ENCODE measurements at regions not wholly inside any gene's neighbourhood (a gene's known extent, or its start where the extent isn't known, plus 50 kb on each side); places are given as distances from the start of the nearest gene placed in this dataset.
"Not testable (repeated sequence)": the region's sequence is repeated elsewhere in the genome, so short reads cannot be mapped to it uniquely, and the experiment has no call there.

- TF ChIP-seq BACH1 (IDR thresholded peaks at IDR 0.05; ENCODE audit: low read length), result no peak
- no peak for TF ChIP-seq JUND (IDR thresholded peaks at IDR 0.05; ENCODE audit: low read length)
These were observed 1542.8 kb downstream of the TSPY10 start (continued) for GRCh38 chrY:11070250-11071113.

- FAIRE-seq; POLR2A ChIA-PET (ENCODE audit: partially characterized antibody); H3K9ac ChIP-seq (replicated peaks in 1 of 4; ENCODE audit: extremely low read depth in 1 of 4, low read depth in 3 of 4, low read length in 3 of 4); DNase-seq (ENCODE audit: low read depth in 1 of 2, low spot score in 2 of 2); H3K23me2 ChIP-seq (ENCODE audit: low read depth, low read length); H2BK15ac ChIP-seq (ENCODE audit: low read length); H2BK120ac ChIP-seq (replicated peaks; ENCODE audit: low read depth, low read length); H4K5ac ChIP-seq (ENCODE audit: insufficient read length, low read depth, low read length); H2AFZ ChIP-seq (ENCODE audit: low read length); H2AK5ac ChIP-seq (ENCODE audit: low read depth, low read length); H3K4me1 ChIP-seq (replicated peaks in 1 of 4; ENCODE audit: control insufficient read depth in 3 of 4, insufficient read depth in 4 of 4, low read length in 3 of 4); H3K36me3 ChIP-seq (ENCODE audit: control insufficient read depth in 2 of 4, insufficient read depth in 4 of 4, low read length in 3 of 4); H3K18ac ChIP-seq (ENCODE audit: extremely low read depth, low read length); H3K4me3 ChIP-seq (ENCODE audit: extremely low read depth in 1 of 4, insufficient read depth in 2 of 4, low read depth in 3 of 4, low read length in 4 of 4); H3K4me2 ChIP-seq (ENCODE audit: insufficient read depth in 1 of 2, low read depth in 2 of 2, low read length in 2 of 2); CTCF ChIA-PET (ENCODE audit: partially characterized antibody); H4K91ac ChIP-seq (replicated peaks; ENCODE audit: insufficient read length, low read length); H4K8ac ChIP-seq (ENCODE audit: extremely low read depth, insufficient read depth, low read length); H3K56ac ChIP-seq (replicated peaks; ENCODE audit: insufficient read length, low read depth, low read length); H3K79me1 ChIP-seq (ENCODE audit: low read depth, low read length); H3K27ac ChIP-seq (ENCODE audit: low read depth, low read length); H3K27me3 ChIP-seq (replicated peaks in 1 of 4; ENCODE audit: control insufficient read depth in 3 of 4, extremely low read depth in 1 of 4, insufficient read depth in 3 of 4, low read length in 3 of 4); H2BK20ac ChIP-seq (ENCODE audit: low read length); H3K23ac ChIP-seq (ENCODE audit: insufficient read length); H4K20me1 ChIP-seq (replicated peaks in 1 of 2; ENCODE audit: control insufficient read depth in 1 of 2, insufficient read depth in 2 of 2, low read length in 2 of 2); H3K4ac ChIP-seq (replicated peaks; ENCODE audit: insufficient read length, low read depth, low read length); H3K79me2 ChIP-seq (ENCODE audit: control insufficient read depth in 1 of 2, insufficient read depth in 2 of 2, low read length in 2 of 2); H3K14ac ChIP-seq (ENCODE audit: insufficient read length); H2BK12ac ChIP-seq (ENCODE audit: low read depth, low read length); H2BK5ac ChIP-seq (ENCODE audit: low read depth, low read length): not testable (repeated sequence)
- 81% methylated on average over 2 of the region's 3 CpGs; no CpG with 5 or more reads in 1 of the 2 experiments for whole genome bisulfite sequencing, 2 experiments (ENCODE audit: extremely low coverage in 1 of 2, insufficient coverage in 1 of 2, insufficient read length in 1 of 2, insufficient replicate concordance in 2 of 2, low coverage in 1 of 2, low lambda C conversion rate in 2 of 2, missing lambda C conversion rate in 1 of 2)
- H3K9me3 ChIP-seq (ENCODE audit: insufficient read depth in 2 of 2, low read depth in 1 of 2, low read length in 1 of 2), result peaks cover 10 to 40% of the 10 kb centered on the region in 2 experiments; a peak in 3 of 4 replicates
These were observed 1558.1 kb downstream of the TSPY10 start for GRCh38 chrY:11085801-11086200.

All from H1 (cell line).